A172 (cell line): ENCODE measurements at regions not wholly inside any gene's neighbourhood (a gene's known extent, or its start where the extent isn't known, plus 50 kb on each side); places are given as distances from the start of the nearest gene placed in this dataset.
"Not testable (repeated sequence)": the region's sequence is repeated elsewhere in the genome, so short reads cannot be mapped to it uniquely, and the experiment has no call there.

Experiments
- DNase-seq: peaks from one replicate; pipeline ENCODE4 v3.0.0-alpha.2; 2015; ENCODE audit warnings: low spot score

DNA sequence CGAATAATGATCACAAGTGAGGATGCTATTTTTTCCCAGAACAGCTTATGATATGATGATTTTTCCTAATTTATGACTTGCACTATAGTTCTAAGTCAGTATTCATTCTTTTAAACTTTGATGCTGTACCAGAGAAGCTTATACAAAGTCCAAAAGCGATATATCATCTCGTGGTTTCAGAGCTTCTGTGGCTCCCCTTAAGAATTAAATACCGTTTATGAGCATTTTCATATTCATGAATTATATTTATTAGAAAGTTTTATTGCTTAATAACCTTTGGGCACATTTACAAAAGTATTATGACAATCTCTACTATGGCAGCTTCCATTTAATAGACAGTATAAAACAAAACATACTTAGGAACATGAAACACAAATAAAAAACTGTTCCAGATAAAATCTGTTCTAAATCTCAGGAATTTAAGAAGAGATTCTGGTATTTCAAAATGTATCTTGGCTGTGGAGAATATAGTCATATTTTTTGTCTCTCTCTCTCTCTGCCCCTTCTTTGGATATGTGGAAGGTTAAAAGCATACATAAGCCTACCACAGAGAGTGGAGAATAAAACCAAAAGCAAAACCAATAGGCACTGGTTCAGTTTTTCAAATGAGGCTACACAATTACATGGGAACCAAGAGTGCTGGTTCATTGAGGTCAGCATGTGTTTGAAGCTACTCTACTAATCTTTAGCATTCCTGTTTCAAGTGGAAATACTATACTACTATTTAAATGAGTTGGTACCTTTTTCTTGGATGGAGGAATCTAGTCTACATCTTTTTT lies 884.5 kb upstream of the GJE1 start:
- no peak for DNase-seq

DNA sequence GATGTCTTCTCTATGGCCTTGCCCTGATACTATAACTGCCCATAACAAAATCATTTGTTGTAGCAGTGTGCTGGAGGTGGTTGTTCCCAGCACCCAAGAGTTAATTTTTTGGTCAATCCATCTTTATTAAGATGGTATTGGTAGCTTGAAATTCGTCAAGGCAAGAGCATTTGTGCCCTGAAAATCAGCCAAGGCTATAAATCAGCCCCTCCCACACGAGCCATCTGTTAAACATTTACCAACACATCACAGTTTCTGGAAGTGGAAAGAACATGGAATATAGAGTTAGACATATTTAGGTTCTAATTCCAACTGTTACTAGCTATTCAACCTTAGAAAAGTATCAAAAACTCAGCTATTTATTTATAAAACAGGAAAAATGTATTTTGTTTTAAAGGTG lies 888.4 kb upstream of the GJE1 start:
- no peak for DNase-seq

DNA sequence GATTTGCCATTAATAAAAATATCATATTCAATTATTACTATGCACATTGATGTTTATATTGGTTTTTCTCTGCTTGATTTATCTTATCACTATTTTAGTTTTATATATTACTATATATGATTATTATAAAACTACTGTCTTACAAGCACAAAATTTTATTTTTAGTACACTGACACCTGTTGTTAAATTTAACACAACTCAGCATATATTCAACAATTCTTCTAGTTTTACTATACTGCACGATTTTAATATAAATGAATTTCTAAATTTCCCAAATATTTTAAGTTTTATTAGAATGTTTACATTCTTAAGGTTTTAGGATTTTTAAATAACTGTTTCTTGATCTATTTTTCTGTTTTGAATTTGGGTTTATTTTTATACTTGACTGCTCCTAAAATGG lies 889.8 kb upstream of the GJE1 start:
- no peak for DNase-seq

DNA sequence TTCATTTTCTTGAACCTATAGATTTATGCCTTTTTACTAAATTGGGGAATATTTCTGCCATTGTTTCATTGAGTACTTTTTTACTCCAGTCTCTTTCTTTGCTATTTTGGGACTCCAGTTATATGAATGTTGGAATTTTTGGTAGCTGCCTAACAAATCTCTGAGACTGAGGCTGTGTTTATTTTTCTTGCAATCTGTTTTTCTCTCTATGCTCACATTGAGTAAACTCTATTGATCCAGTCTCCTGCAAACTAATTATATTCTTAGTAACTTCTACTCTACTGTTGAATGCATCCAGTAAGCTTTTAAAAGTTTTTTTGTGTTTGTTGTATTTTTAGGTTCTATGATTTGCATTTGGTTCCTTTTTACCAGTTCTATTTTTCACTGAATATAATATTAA lies 903.4 kb upstream of the GJE1 start:
- no peak for DNase-seq

DNA sequence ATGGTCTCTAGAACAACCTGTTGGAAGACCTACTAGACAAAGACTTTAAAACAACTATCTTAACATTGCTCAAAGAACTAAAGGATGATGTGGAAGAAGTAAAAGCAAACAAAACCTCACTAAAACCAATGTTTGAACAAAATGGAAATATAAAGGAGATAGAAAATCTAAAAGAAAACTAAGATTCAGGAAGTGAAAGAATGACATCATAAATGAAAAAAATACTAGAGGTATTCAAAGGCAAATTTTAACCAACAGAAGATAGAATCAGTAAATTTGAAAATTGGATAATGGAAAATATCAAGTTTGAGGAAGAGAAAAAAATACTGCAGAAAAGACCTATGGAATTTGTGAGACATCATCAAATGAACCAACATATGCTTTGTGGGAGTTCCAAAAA lies 914.1 kb upstream of the GJE1 start:
- no peak for DNase-seq

DNA sequence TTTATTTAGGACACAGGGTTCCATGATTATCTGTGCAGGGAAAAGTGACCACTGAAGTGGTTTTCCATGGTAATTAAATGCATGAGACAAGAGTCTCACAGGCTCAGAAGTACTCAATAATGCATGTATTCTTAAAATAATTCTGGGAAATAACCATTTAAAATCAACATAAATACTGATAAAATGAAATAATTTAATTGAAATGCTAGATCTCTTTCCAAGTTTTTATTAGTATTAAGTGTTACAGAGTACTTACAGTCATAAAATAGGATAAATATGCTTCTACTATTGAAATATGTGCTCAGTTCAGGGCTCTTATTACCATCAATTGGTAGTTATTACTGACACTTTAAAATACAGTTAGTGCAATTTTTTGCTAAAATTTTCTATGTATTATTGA lies 916.0 kb upstream of the GJE1 start:
- no peak for DNase-seq

DNA sequence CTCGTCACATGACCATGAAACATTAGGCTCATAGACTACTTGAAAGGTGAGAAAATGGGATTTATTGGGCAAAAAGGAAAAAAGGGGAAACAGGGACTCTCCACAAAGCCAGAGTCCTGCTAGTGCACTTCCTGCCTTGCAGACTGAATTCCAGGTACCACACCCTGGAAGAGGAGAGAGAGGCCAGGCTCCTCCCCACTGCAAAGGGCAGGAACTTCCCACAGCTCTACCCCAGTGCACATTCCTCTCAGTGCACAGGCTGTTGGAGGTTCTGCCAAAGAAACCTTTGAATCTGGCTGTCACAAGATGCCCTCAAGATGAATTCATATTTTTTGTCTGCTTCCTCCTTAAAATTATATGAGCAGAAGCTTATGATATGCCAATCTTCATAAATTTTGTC lies 920.4 kb upstream of the GJE1 start:
- DNase-seq: peak; percentile 31

DNA sequence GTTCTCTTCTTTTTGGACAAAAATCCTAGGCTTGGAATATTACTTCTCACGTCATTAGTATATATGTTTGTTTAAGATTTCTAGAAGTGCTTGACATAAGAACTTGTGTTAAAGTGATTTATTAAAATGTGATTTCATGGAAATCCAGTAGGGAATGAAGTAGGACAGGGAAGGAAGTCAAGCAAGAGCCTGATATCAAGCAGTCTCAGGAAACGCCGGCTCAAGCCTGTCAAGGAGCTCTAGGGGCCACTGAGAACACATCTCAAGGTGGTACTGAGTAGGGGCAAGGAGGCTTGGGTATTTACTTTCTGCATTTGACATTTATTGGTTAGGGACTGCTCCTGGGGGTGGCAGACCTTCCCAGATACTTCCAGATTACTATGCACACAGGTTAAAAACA lies 920.9 kb upstream of the GJE1 start:
- DNase-seq: no peak

DNA sequence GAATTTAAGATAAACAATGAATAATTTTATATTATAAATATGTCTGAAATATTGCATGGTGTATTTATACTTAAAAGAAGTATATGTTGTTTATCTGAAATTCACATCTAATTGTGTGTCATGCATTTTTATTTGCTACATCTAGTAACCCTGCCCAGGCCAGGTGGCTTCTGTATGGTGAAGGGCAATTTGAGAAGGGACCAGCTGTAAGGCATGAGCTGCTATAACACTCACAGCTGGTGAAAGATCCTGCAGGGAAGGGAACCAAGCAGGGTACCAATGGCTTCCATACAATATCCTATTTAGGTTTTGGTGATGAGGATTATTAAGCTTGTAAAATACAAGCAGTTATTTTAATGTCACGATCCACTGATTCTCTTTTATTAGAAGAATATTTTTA lies 921.8 kb upstream of the GJE1 start:
- no peak for DNase-seq

DNA sequence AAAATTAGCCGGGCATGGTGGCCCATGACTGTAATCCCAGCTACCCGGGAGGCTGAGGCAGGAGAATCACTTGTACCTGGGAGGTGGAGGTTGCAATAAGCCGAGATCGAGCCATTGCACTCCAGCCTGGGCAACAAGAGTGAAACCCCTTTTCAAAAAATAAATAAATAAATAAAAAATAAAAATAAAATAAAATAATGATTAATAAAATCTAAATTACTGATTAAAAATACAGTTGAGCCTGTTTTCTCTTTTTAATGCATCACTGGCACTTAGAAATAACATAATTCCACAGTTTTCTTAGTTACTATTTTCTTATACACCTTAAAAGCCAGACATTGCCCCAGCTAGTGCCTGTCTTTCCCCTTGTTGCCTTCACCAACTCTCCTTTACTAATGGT lies 922.8 kb upstream of the GJE1 start:
- no peak for DNase-seq

DNA sequence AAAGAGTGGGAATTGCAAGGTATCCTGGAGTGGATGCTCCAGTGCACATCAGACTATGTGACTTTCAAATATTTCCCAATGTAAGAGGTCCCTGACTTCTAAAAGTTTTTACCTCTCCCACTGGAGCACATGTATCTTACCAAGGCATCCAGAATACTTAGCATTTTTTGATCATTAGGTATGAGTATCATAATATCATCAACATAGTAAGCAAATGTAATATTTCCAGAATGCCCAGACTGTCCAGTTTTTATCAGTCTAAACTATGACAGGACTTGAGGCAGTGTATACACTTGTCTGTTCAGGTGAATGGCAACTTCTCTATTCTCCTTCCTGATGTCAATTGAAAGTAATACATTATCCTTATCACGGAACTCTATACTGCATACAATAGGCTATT lies 924.6 kb upstream of the GJE1 start:
- DNase-seq: no peak

DNA sequence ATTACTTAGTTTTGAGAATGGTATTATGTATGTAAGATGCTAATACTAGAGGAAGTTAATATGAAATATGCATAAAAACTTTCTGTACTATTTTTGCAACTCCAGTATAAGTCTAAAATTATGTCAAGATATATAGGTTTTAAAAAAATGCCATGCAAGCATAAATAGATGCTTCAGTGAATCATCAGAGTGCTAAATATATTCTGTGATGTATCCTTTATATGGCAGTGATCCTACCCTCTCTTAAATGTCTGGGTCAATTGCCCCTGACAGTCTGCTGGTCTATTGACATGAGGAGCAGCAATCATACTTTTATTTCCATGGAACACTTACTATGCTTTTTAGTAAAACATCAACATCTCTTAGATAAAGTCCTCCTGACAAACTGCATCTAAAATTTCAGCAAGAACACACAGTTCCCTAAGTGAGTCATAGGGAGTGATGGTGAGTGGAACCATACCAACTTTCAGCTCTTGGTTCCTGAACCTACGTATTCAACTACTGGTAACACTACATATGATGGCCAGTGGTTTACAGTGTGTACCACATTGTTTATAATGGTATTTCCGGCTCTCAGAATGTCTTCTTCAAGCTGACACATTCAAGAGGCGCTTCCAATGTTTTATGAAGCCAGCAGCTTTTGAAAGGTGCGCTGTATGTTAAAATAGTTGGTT lies 928.7 kb upstream of the GJE1 start:
- no peak for DNase-seq

DNA sequence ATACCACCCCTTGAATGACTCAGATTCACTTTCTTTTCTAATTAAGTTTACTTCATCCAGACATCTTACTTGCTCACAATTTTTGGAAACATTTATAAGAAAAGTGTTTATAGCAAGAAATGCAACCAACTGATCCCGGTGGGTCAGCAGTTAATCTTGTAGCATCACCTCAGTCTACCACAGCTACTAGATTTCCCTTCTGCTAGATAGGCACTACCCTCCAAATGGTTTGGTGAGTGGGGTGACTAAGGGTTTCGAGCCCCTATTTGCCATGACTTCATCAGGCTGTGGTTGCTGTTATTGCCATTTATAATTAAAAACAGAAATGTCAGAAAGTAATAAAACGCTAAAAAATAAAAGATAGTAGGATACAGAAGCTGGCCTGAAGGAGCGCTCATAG lies 930.1 kb upstream of the GJE1 start:
- DNase-seq: no peak

DNA sequence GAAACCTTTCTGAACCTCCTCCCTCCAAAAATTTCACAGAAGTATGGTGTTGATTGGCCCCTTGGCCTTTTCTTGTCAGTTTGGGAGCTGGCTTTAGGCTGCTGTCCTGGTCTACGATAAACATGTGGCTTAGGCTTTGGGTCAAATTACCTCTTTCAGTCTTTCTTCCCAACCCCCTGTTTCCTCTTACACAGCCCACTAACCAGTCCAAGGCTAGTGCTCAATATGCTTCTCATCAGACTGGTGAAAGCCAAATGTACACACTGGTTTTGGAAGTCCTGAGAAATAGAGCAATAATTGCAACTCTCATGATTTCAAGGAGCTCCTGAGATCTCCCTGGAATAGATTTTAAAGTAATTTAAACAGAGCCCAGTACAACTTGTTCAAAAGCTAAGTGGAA lies 933.7 kb upstream of the GJE1 start:
- no peak for DNase-seq

DNA sequence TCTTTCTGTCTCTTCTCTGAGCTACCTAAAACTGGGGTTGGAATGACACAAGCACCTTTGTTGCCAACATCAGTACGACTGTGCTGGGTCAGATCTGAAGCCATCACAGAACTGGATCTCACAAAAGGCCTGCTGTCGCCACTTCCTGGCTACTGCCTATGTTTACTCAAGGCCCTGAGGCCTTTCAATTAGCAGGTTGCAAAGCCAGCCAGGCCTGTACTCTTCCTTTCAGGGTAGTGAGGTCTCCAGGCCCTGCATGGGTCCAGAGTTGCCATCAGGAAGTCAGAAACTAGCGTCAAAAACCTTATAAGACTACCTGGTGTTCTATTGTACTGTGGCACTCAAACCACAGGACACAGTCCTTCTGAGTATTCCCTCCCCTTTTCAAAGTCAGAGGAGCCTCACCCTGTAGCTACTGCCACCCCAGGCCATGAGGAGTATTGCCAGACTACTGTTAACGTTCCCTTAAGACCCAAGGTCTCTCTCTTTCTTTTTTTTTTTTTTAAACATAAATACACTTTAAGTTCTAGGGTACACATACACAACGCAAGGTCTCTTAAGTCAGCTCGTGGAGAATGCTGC lies 937.4 kb upstream of the GJE1 start:
- no peak for DNase-seq

DNA sequence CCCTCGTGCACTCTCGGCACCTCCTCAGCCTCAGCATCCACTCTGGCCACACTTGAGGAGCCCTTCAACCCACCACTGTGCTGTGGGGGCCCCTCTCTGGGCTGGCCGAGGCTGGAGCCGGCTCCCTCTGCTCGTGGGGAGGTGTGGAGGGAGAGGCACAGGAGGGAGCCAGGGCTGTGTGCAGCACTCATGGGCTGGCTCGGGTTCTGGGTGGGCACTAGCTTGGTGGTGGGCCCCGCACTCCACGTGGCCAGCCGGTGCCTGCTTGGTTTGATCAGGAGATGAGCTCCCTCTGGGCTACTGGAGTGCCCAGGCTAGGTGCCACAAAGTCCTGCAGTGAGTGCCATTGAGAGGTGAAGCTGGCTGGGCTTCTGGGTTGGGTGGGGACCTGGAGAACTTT lies 949.4 kb upstream of the GJE1 start:
- DNase-seq: no peak

DNA sequence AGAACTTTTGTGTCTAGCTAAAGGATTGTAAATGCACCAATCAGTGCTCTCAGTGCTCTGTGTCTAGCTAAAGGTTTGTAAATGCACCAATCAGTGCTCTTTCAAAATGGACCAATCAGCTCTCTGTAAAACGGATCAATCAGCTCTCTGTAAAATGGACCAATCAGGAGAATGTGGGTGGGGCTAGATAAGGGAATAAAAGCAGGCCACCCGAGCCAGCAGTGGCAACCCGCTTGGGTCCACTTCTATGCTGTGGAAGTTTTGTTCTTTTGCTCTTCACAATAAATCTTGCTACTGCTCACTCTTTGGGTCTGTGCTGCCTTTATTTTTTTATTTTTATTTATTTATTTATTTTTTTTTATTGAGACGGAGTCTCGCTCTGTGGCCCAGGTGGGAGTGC lies 957.3 kb upstream of the GJE1 start:
- DNase-seq: not testable (repeated sequence)

DNA sequence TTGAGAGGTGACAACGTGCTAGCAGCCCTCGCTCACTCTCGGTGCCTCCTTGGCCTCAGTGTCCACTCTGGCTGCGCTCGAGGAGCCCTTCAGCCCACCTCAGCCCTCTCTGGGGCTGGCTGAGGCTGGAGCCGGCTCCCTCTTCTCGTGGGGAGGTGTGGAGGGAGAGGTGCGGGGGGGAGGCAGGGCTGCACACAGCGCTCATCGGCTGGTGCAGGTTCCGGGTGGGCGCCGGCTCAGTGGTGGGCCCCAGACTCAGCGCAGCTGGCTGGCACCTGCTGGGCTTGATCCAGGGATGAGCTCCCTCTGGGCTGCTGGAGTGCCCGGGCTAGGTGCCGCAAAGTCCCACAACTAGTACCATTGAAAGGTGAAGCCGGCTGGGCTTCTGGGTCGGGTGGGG lies 957.8 kb upstream of the GJE1 start:
- no peak for DNase-seq

DNA sequence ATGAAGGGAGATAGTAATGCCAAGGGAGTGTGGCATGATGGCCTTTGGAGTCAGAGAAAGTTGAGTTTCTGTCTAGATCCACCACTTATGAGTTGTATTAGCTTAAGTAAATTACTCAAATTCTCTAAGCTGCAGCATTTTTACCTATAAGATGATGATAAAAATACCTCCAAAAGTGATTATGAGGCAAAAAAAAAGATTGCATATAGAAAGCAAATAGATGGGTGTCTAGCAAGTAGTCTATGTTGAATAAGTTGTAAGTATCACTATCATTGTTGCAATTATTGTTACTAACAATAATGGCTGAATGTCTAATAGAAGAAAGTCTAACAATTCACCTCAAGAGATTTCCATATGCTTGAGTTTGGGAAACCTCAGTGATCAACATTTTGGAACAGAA lies 959.2 kb upstream of the GJE1 start:
- DNase-seq: no peak

DNA sequence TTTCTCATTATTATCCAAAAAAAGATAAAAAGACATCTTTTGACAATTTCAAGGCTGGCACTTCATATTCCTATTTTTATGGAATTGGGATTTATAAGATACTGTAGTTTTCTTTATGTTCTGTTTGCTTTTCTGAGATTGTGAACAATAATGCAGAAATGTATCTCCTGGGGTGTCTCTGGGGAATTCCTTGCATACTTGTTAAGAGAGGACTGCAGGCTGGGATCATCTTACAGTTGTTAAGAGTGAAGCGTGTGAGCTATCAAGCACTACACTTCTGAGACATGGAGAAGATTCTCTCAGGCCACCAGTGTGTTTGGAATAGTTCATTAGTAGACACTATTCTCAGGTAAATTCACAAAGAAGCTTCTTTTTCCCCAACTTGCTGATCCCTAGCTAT lies 963.3 kb upstream of the GJE1 start:
- peak; percentile 2 for DNase-seq

DNA sequence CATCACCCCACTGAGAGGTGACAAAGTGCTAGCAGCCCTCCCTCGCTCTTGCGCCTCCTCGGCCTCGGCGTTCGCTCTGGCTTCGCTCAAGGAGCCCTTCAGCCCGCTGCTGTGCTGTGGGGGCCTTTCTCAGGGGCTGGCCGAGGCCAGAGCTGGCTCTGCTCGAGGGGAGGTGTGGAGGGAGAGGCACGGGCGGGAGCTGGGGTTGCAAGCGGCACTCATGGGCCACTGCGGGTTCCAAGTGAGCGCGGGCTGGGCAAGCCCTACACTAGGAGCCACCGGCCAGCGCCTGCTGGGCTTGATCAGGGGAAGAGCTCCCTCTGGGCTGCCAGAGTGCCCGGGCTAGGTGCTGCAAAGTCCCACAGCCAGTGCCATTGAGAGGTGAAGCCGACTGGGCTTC lies 964.8 kb upstream of the GJE1 start:
- DNase-seq: no peak

DNA sequence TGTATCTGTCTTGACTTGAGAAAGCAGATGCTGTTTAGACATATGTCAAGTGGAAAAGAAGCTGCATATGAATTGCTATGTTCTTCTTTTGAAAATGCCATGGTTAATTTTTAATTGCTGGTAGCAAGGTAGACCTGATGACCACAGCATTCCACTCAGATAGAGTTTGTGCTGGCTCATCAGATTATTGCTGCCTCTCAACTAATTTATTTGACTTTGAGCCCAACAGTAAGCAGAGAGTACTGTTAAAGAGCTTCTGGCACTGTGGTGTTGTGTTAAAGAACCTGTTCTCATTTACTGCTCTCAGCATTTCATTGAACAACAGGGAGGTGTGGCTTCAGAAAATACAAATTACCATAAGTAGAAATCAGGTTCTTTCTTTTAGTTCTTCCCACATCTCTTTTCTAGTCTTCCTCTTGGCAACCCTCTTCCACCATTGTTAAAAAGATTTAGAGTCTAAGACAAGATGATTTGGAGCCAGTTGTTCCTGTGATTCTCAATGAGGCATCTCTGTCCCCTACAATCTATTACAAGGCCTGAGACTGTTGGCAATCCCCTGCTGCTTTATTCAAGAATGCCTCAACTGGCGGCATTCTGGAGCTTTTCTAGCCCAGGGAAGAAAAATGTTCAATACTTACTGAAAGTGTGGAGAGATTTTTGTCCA lies 967.6 kb upstream of the GJE1 start:
- no peak for DNase-seq
